ENCODE measurements at regions not wholly inside any gene's neighbourhood (a gene's known extent, or its start where the extent isn't known, plus 50 kb on each side); places are given as distances from the start of the nearest gene placed in this dataset.
"Not testable (repeated sequence)": the region's sequence is repeated elsewhere in the genome, so short reads cannot be mapped to it uniquely, and the experiment has no call there.

GRCh38 chr12:58757422-58757821, 162.9 kb downstream of the LRIG3 start:
- no peak overlapping the region for H3K27ac ChIP-seq
- H3K4me3 ChIP-seq: no peak overlapping the region
- intact Hi-C loops (cut with DNase I): no loop called here
- H3K4me1 ChIP-seq: no peaks in the 10 kb centered on the region
- no peaks in the 10 kb centered on the region for H3K9me3 ChIP-seq
- H3K36me3 ChIP-seq: no peaks in the 10 kb centered on the region
- ATAC-seq (peak in 2 of 4 donors; percentile 36 to 61), DNase-seq (no peak)
- no peak for TF ChIP-seq POLR2A (IDR thresholded peaks at IDR 0.05)
- 56 to 71% (median 57%) methylated on average over 7 of the region's 7 CpGs for WGBS, 4 donors
- no peaks in the 10 kb centered on the region for H3K27me3 ChIP-seq

- intact Hi-C loops (cut with DNase I); DNase-seq; H3K36me3 ChIP-seq; H3K4me1 ChIP-seq; H3K27ac ChIP-seq; H3K9me3 ChIP-seq; H3K27me3 ChIP-seq; ATAC-seq; H3K4me3 ChIP-seq: not testable (repeated sequence)
- 0 to 81% (median 1%) methylated on average over 1 of the region's 1 CpG for WGBS, 4 donors
Measured at GRCh38 chr12:58759745-58760144, 160.6 kb downstream of the LRIG3 start.

- Histone ChIP-seq H3K9me3 (no peaks in the 10 kb centered on the region), H3K4me3 (no peak overlapping the region), H3K27me3 (no peaks in the 10 kb centered on the region), H3K27ac (no peak overlapping the region), H3K36me3 (no peaks in the 10 kb centered on the region), H3K4me1 (peaks cover 0 to 7% (median 0%) of the 10 kb centered on the region in 12 donors)
- TF ChIP-seq POLR2A (IDR thresholded peaks at IDR 0.05) (no peak), CTCF (IDR thresholded peaks at IDR 0.05) (no peak)
- intact Hi-C loops (cut with DNase I): no loop called here
- DNase-seq: no peak
- 86 to 97% (median 96%) methylated on average over 1 of the region's 1 CpG for WGBS, 4 donors
- ATAC-seq: no peak
Measured at GRCh38 chr12:58761308-58761707, 159.0 kb downstream of the LRIG3 start.

GRCh38 chr12:58764100-58764953, 156.0 kb downstream of the LRIG3 start:
- no peaks in the 10 kb centered on the region for H3K27me3 ChIP-seq
- peaks cover 0 to 9% (median 0%) of the 10 kb centered on the region in 12 donors for H3K4me1 ChIP-seq
- H3K9me3 ChIP-seq: peaks cover 0 to 8% (median 0%) of the 10 kb centered on the region in 12 donors
- 52 to 78% (median 64%) methylated on average over 6 of the region's 6 CpGs for WGBS, 4 donors
- ATAC-seq: no peak
- no peak overlapping the region for H3K4me3 ChIP-seq
- TF ChIP-seq POLR2A (IDR thresholded peaks at IDR 0.05) (no peak), CTCF (IDR thresholded peaks at IDR 0.05) (no peak)
- H3K27ac ChIP-seq: no peak overlapping the region
- intact Hi-C loops (cut with DNase I): no loop called here
- no peaks in the 10 kb centered on the region for H3K36me3 ChIP-seq
- no peak for DNase-seq

- DNase-seq: no peak
- ATAC-seq: peak in 2 of 4 donors; percentile 29 to 71
- Histone ChIP-seq H3K27me3 (no peaks in the 10 kb centered on the region), H3K4me1 (peaks cover 0 to 9% (median 0%) of the 10 kb centered on the region in 12 donors), H3K9me3 (peaks cover 0 to 15% (median 0%) of the 10 kb centered on the region in 12 donors), H3K27ac (no peak overlapping the region), H3K4me3 (no peak overlapping the region), H3K36me3 (no peaks in the 10 kb centered on the region)
- TF ChIP-seq CTCF (IDR thresholded peaks at IDR 0.05) (no peak), POLR2A (IDR thresholded peaks at IDR 0.05) (no peak)
- intact Hi-C loops (cut with DNase I): no loop called here
- 40 to 54% (median 50%) methylated on average over 2 of the region's 2 CpGs for WGBS, 4 donors
Measured at GRCh38 chr12:58765076-58765475, 155.2 kb downstream of the LRIG3 start.
